Neural cell (in vitro differentiated cells): ENCODE measurements at regions not wholly inside any gene's neighbourhood (a gene's known extent, or its start where the extent isn't known, plus 50 kb on each side); places are given as distances from the start of the nearest gene placed in this dataset.

Experiments
- CTCF ChIP-seq: fragments of 450-650 bp; IDR thresholded peaks from 2 replicates; pipeline ENCODE4 v1.5.1; 2014; ENCODE audit warnings: antibody characterized with exemption, mild to moderate bottlenecking, moderate library complexity; ENCODE audit not compliant: poor library complexity, severe bottlenecking
- EP300 ChIP-seq: fragments of 450-650 bp; conservative IDR thresholded peaks from 2 replicates; pipeline ENCODE4 v1.6.1; 2014; ENCODE audit warnings: antibody characterized with exemption, mild to moderate bottlenecking, moderate library complexity; ENCODE audit not compliant: poor library complexity, severe bottlenecking

- TF ChIP-seq EP300 = no peak
- no peak for TF ChIP-seq CTCF
Measured at GRCh38 chr2:204184226-204184625, 247.7 kb downstream of the ICOS start.
